ENCODE measurements at regions not wholly inside any gene's neighbourhood (a gene's known extent, or its start where the extent isn't known, plus 50 kb on each side); places are given as distances from the start of the nearest gene placed in this dataset.
"Not testable (repeated sequence)": the region's sequence is repeated elsewhere in the genome, so short reads cannot be mapped to it uniquely, and the experiment has no call there.

GRCh38 chr14:106109337-106109736 is 583.0 kb downstream of the TMEM121 start:
- no peak for DNase-seq

- no peak for DNase-seq
These were observed 589.0 kb downstream of the TMEM121 start for GRCh38 chr14:106115401-106115800.

- DNase-seq, result not testable (repeated sequence)
These were observed 590.1 kb downstream of the TMEM121 start for GRCh38 chr14:106116339-106116930.

GRCh38 chr14:106120101-106120500 is 593.7 kb downstream of the TMEM121 start:
- DNase-seq, result no peak

- no peak for DNase-seq
These were observed 602.9 kb downstream of the TMEM121 start for GRCh38 chr14:106129274-106129673.

- DNase-seq, result not testable (repeated sequence)
These were observed 603.7 kb downstream of the TMEM121 start for GRCh38 chr14:106129904-106130661.

DNA sequence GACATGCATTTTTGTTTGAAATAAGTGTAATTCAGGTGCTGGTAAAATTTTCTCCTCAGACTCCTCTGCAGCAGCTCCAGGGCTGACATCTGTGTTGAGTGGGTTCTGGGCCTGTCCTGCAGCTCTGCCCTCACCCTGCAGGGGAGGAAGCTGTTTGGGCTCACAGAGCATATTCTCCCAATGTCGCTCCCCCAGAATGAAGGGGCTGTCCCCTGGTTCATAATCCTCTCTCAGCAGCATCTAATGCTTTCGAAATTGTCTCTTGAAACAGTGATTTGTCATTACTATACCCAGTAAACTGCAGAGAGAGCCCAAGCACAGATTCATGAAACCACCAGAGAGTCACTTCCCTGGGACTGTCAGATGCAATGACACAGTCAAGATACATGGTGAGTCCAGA is 606.7 kb downstream of the TMEM121 start:
- not testable (repeated sequence) for DNase-seq

GRCh38 chr14:106134886-106135285 is 608.5 kb downstream of the TMEM121 start:
- DNase-seq, result no peak

- no peak for DNase-seq
These were observed 615.1 kb downstream of the TMEM121 start for GRCh38 chr14:106141242-106142220.

DNA sequence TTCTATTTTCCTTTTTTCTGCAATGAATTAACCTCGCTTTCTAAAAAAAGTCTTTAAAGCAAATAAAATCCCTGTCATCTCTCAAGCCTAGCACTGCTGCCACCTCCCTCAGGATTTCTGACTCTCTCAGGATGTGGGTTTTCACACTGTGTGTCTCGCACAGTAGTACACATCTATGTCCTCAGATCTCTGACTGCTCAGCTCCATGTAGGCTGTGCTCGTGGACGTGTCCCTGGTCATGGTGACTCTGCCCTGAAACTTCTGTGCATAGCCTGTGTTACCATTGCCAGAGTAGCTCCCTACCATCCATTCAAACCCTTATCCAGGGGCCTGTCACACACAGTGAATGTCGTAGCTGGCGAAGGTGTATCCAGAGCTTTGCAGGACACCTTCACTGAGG is 619.3 kb downstream of the TMEM121 start:
- not testable (repeated sequence) for DNase-seq

GRCh38 chr14:106153362-106153955 is 627.1 kb downstream of the TMEM121 start:
- not testable (repeated sequence) for DNase-seq

DNA sequence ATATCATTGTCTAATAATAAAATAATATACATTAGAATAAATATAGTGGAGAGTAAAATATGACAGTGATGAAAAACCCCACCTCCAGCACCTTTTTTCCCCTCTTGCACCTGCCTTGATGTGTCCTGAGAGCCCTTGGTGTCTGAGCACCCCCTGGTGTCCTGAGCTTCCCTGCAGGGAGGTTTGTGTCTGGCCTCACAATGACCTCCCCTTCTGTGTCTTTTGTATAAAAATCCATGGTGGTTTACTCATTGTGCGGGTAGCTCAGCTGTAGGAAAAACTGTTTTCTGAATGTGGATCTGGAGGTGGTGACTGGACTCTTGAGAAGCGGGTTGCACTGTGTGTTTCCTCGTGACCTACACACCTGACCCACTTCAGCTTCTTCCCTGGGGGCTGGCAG is 636.9 kb downstream of the TMEM121 start:
- no peak for DNase-seq

DNA sequence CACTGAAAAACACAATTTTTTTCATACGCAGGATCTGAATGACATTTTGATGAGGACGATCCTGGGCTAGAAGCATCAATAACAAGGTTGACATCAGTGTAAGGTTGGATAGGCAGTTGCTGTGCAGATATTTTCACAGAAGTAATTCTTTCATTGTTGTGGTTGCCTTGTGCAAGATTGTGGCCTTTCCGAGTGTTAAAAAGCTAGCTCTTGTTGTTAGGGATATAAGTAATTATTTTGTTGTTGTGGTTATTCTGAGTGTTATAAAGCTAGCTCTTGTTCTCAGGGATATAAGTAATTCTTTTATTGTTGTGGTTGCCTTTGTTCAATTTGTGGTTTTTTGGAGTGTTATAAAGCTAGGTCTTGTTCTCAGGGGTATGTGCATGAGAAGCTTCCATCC is 637.4 kb downstream of the TMEM121 start:
- DNase-seq, result not testable (repeated sequence)

DNA sequence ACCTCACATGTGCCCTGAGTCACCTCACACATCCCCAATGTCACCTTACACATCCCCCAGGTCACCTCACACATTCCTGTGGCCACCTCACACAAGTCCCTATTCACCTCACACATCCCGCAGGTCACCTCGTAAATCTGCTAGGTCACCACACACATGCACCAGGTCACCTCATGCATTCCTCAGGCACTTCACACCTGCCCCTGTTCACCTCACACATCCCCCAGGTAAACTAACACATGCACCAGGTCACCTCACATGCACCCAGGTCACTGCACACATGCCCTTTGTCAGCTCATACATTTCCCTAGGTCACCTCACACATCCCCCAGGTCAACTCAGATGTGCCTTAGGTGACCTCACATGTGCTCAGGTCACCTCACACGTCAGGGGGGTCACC is 639.8 kb downstream of the TMEM121 start:
- no peak for DNase-seq

DNA sequence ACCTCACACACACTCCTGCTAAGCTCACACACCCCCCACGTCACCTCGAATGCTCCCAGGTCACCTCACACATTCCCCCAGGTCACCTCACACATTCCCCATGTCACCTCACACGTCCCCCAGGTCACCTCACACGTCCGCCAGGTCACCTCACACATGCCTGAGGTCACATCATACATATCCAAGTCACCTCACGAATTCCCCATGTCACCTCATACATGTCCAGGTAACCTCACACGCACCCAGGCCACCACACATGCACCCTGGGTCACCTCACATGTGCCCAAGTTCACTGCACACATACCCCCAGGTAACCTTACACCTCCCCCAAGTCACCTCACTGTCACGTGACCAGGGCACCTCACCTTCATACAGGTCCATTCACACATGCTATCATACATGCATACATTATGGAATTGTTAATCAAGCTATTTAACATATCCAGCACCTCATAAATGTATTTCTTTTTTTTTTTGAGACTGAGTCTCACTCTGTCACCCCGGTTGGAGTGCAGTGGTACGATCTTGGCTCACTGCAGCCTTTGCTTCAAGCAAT is 640.3 kb downstream of the TMEM121 start:
- no peak for DNase-seq

- DNase-seq, result not testable (repeated sequence)
These were observed 643.8 kb downstream of the TMEM121 start for GRCh38 chr14:106170163-106170658.

DNA sequence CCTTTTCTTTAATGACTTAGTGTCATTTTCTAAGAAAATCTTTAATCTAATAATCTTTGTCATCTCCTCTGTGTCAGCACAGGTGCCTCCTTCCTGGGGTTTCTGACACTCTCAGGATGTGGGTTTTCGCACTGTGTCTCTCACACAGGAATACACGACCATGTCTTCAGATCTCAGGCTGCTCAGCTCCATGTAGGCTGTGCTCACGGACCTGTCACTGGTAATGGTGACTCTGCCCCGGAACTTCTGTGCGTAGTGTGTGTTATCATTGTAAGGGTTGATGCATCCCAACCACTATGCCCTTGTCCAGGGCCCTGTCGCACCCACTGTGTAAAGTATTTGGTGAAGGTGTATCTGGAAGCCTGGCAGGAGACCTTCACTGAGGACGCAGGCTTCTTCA is 647.8 kb downstream of the TMEM121 start:
- DNase-seq, result no peak

DNA sequence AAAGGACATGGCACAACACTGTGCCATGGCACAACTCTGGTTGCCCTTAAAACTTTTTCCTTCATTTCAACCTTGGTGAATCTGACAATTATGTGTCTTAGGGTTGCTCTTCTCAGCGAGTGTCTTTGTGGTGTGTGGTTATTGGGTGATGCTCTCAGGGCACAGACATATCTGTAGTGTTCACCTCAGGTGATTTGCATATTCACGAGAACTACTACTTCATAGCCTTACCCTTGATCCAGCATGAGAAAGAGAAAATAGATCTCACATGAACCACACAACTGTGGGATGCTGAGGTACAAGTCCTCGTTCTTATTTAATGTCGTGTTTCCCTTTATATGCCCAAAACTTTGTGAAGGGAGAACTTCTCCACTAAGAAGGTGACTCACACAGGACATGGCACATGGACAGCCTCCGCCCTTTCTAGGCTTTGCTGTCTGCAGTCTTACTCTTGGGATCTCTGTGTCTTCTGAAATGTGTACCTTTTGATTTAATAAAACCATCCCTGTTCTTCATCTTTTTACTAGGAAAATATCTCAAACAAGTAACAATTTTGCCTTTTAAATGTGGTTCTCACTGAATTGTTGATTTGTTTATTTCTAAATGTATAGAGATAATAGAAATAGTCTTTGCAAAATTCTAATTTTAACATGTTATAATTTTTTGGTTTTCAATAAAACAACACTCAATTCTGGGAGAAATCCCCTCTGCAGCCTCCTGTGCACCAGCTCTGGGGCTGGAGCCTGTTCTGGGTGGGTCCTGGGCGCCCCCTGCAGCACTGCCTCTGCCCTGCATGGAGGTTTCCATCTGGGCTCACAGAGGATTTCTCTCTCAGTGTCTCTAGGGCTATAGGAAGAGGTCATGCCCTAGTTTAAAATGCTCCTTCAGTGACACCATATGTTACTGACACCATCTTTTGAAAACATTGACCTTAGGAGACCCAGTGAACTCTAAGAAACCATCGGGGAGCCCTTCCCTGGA is 651.2 kb downstream of the TMEM121 start:
- DNase-seq, result not testable (repeated sequence)

GRCh38 chr14:106179761-106180160 is 653.4 kb downstream of the TMEM121 start:
- no peak for DNase-seq

DNA sequence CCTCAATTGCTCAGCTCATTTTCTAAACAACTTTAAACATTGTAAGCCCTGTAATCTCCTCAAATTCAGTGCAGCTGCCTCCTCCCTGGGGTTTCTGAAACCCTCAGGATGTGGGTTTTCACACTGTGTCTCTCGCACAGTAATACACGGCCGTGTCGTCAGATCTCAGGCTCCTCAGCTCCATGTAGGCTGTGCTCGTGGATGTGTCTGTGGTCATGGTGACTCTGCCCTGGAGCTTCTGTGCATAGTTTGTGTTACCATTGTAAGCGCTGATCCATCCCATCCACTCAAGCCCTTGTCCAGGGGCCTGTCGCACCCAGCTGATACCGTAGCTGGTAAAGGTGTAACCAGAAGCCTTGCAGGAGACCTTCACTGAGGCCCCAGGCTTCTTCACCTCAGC is 658.4 kb downstream of the TMEM121 start:
- DNase-seq, result not testable (repeated sequence)

DNA sequence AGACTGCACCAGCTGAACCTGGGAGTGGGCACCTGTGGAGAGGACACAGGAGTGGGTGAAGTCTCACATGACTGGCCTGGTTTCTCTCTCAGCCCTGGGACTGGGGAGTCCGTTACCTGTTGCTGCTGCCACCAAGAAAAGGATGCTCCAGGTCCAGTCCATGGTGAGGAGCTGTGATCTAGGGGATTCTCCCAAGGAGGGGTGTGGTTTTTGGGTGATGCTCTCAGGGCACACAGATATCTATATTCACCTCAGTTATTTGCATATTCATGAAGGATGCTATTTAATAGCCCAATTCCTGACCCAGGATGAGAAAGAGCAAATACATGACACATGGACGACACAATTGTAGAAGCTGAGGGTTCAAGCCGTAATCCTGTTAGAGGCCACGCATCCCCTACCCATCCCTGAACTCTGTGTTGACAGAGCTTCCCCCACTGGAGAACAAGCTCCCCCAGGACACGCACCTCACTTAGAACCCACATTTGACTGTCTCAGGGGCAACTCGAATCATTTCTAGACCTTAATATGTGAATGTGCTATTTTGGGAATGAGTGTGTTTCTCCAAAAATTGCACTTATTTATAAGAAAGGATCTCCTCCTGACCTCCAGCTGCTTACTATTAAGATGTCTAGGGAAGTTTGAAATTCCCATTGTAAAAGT is 658.9 kb downstream of the TMEM121 start:
- not testable (repeated sequence) for DNase-seq
